ENCODE measurements at regions not wholly inside any gene's neighbourhood (a gene's known extent, or its start where the extent isn't known, plus 50 kb on each side); places are given as distances from the start of the nearest gene placed in this dataset.

DNA sequence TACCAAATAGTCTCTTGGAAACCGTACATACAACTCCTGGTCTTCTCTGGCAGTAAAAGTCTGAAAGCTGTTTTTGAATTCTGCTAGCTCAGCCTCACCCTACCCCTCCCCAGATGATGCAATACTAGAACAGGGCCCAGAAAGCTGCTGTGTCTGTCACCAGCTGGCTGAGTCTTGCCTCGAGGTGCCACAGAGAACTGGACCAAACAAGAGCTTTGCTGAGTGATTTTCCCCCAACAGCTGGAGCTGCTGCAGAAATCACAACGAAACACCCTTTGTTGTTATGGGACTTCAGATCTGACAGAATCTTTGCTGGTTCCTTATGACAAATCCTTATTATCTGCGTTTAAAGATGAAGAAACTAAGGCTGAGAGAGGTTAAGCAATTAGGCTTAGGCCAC is 134.1 kb downstream of the SPAG6 start:
- DNase-seq (ENCODE audit: low spot score) (no peak), ATAC-seq (no peak)
- TF ChIP-seq EZH2phosphoT487 (IDR thresholded peaks at IDR 0.05; ENCODE audit: unreplicated experiment) (no peak), ZNF331 (CRISPR knock-in tag; IDR thresholded peaks at IDR 0.05; ENCODE audit: low read depth) (no peak), POLR2AphosphoS5 (IDR thresholded peaks at IDR 0.05; ENCODE audit: low read depth) (no peak), NANOG (IDR thresholded peaks at IDR 0.05; ENCODE audit: borderline replicate concordance) (no peak), STAT1 (IDR thresholded peaks at IDR 0.05; ENCODE audit: unreplicated experiment) (no peak), EZH2 (IDR thresholded peaks at IDR 0.05; ENCODE audit: low read depth, unreplicated experiment) (no peak), ZNF114 (CRISPR knock-in tag; IDR thresholded peaks at IDR 0.05) (no peak), JUNB (IDR thresholded peaks at IDR 0.05; ENCODE audit: unreplicated experiment) (no peak), CREB1 (CRISPR knock-in tag; IDR thresholded peaks at IDR 0.05; ENCODE audit: low read depth) (no peak)
- TF ChIP-seq, protein P1, sequence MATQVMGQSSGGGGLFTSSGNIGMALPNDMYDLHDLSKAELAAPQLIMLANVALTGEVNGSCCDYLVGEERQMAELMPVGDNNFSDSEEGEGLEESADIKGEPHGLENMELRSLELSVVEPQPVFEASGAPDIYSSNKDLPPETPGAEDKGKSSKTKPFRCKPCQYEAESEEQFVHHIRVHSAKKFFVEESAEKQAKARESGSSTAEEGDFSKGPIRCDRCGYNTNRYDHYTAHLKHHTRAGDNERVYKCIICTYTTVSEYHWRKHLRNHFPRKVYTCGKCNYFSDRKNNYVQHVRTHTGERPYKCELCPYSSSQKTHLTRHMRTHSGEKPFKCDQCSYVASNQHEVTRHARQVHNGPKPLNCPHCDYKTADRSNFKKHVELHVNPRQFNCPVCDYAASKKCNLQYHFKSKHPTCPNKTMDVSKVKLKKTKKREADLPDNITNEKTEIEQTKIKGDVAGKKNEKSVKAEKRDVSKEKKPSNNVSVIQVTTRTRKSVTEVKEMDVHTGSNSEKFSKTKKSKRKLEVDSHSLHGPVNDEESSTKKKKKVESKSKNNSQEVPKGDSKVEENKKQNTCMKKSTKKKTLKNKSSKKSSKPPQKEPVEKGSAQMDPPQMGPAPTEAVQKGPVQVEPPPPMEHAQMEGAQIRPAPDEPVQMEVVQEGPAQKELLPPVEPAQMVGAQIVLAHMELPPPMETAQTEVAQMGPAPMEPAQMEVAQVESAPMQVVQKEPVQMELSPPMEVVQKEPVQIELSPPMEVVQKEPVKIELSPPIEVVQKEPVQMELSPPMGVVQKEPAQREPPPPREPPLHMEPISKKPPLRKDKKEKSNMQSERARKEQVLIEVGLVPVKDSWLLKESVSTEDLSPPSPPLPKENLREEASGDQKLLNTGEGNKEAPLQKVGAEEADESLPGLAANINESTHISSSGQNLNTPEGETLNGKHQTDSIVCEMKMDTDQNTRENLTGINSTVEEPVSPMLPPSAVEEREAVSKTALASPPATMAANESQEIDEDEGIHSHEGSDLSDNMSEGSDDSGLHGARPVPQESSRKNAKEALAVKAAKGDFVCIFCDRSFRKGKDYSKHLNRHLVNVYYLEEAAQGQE (IDR thresholded peaks at IDR 0.05; ENCODE audit: unreplicated experiment), result no peak
- TF ChIP-seq, protein P2, sequence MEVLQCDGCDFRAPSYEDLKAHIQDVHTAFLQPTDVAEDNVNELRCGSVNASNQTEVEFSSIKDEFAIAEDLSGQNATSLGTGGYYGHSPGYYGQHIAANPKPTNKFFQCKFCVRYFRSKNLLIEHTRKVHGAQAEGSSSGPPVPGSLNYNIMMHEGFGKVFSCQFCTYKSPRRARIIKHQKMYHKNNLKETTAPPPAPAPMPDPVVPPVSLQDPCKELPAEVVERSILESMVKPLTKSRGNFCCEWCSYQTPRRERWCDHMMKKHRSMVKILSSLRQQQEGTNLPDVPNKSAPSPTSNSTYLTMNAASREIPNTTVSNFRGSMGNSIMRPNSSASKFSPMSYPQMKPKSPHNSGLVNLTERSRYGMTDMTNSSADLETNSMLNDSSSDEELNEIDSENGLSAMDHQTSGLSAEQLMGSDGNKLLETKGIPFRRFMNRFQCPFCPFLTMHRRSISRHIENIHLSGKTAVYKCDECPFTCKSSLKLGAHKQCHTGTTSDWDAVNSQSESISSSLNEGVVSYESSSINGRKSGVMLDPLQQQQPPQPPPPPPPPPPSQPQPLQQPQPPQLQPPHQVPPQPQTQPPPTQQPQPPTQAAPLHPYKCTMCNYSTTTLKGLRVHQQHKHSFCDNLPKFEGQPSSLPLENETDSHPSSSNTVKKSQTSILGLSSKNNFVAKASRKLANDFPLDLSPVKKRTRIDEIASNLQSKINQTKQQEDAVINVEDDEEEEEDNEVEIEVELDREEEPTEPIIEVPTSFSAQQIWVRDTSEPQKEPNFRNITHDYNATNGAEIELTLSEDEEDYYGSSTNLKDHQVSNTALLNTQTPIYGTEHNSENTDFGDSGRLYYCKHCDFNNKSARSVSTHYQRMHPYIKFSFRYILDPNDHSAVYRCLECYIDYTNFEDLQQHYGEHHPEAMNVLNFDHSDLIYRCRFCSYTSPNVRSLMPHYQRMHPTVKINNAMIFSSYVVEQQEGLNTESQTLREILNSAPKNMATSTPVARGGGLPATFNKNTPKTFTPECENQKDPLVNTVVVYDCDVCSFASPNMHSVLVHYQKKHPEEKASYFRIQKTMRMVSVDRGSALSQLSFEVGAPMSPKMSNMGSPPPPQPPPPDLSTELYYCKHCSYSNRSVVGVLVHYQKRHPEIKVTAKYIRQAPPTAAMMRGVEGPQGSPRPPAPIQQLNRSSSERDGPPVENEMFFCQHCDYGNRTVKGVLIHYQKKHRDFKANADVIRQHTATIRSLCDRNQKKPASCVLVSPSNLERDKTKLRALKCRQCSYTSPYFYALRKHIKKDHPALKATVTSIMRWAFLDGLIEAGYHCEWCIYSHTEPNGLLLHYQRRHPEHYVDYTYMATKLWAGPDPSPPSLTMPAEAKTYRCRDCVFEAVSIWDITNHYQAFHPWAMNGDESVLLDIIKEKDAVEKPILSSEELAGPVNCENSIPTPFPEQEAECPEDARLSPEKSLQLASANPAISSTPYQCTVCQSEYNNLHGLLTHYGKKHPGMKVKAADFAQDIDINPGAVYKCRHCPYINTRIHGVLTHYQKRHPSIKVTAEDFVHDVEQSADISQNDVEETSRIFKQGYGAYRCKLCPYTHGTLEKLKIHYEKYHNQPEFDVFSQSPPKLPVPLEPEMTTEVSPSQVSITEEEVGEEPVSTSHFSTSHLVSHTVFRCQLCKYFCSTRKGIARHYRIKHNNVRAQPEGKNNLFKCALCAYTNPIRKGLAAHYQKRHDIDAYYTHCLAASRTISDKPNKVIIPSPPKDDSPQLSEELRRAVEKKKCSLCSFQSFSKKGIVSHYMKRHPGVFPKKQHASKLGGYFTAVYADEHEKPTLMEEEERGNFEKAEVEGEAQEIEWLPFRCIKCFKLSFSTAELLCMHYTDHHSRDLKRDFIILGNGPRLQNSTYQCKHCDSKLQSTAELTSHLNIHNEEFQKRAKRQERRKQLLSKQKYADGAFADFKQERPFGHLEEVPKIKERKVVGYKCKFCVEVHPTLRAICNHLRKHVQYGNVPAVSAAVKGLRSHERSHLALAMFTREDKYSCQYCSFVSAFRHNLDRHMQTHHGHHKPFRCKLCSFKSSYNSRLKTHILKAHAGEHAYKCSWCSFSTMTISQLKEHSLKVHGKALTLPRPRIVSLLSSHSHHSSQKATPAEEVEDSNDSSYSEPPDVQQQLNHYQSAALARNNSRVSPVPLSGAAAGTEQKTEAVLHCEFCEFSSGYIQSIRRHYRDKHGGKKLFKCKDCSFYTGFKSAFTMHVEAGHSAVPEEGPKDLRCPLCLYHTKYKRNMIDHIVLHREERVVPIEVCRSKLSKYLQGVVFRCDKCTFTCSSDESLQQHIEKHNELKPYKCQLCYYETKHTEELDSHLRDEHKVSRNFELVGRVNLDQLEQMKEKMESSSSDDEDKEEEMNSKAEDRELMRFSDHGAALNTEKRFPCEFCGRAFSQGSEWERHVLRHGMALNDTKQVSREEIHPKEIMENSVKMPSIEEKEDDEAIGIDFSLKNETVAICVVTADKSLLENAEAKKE (CRISPR knock-in tag; IDR thresholded peaks at IDR 0.05), result no peak
- TF ChIP-seq, protein P3, sequence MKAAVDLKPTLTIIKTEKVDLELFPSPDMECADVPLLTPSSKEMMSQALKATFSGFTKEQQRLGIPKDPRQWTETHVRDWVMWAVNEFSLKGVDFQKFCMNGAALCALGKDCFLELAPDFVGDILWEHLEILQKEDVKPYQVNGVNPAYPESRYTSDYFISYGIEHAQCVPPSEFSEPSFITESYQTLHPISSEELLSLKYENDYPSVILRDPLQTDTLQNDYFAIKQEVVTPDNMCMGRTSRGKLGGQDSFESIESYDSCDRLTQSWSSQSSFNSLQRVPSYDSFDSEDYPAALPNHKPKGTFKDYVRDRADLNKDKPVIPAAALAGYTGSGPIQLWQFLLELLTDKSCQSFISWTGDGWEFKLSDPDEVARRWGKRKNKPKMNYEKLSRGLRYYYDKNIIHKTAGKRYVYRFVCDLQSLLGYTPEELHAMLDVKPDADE (IDR thresholded peaks at IDR 0.05), result no peak
- TF ChIP-seq, protein P4, sequence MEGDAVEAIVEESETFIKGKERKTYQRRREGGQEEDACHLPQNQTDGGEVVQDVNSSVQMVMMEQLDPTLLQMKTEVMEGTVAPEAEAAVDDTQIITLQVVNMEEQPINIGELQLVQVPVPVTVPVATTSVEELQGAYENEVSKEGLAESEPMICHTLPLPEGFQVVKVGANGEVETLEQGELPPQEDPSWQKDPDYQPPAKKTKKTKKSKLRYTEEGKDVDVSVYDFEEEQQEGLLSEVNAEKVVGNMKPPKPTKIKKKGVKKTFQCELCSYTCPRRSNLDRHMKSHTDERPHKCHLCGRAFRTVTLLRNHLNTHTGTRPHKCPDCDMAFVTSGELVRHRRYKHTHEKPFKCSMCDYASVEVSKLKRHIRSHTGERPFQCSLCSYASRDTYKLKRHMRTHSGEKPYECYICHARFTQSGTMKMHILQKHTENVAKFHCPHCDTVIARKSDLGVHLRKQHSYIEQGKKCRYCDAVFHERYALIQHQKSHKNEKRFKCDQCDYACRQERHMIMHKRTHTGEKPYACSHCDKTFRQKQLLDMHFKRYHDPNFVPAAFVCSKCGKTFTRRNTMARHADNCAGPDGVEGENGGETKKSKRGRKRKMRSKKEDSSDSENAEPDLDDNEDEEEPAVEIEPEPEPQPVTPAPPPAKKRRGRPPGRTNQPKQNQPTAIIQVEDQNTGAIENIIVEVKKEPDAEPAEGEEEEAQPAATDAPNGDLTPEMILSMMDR (conservative IDR thresholded peaks at IDR 0.05; ENCODE audit: low read depth in 2 of 2), result no peak
- H3K27ac ChIP-seq (ENCODE audit: low read depth), result no peak overlapping the region
- H3K4me1 ChIP-seq (ENCODE audit: insufficient read depth), result peaks cover 35% of the 10 kb centered on the region
- peaks cover 6% of the 10 kb centered on the region; the same call in 1 of the 2 replicates for H4K20me1 ChIP-seq (replicated peaks; ENCODE audit: insufficient read depth)
- no peak overlapping the region for H2AFZ ChIP-seq
- H3K4me1 Mint-ChIP-seq, result peaks cover 48% of the 10 kb centered on the region
- no peaks in the 10 kb centered on the region for H3K9me2 ChIP-seq (ENCODE audit: insufficient read depth)
- no peak overlapping the region for H3K4me3 ChIP-seq
- peaks cover 81% of the 10 kb centered on the region for H3K27me3 ChIP-seq (ENCODE audit: insufficient read depth)
- H3K27ac Mint-ChIP-seq, result no peak overlapping the region
- H3K9me3 Mint-ChIP-seq, result no peaks in the 10 kb centered on the region
- no peak overlapping the region for H3K4me2 ChIP-seq
- no peaks in the 10 kb centered on the region for H3K36me3 ChIP-seq (ENCODE audit: insufficient read depth)
- peaks cover 12% of the 10 kb centered on the region for H3F3A ChIP-seq (replicated peaks; ENCODE audit: low read depth)
- H3K36me3 Mint-ChIP-seq (ENCODE audit: low read depth), result no peaks in the 10 kb centered on the region; the same call in 2 of the 3 replicates
- no peaks in the 10 kb centered on the region for H3K79me2 ChIP-seq (replicated peaks; ENCODE audit: insufficient read depth)
- H3K4me3 Mint-ChIP-seq, result no peak overlapping the region
- peaks cover 69% of the 10 kb centered on the region for H3K27me3 Mint-ChIP-seq (ENCODE audit: insufficient read depth, low read depth, poor library complexity)

Data from GM23338 (cell line).